ENCODE measurements at regions not wholly inside any gene's neighbourhood (a gene's known extent, or its start where the extent isn't known, plus 50 kb on each side); places are given as distances from the start of the nearest gene placed in this dataset.

DNA sequence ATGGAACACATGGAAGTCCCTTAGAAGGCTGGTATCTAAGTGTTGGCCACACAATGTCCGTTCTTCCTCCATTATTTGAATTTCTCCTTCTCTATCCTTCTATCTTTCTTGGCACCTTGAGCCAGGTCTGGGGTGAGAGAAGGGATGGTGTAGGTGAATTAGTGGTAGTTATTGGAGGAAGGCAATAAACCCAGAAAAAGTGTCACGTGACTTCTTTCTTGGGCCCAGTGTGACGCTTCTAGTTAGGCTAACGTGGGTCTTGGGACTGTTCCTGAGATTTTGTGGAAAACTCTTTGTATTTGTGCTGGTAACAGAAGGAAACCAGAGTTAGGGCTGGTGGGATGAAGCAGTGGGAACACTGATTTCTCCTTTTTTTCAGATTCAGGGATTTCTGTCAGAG lies 53.1 kb upstream of the ELF5 start:
- H3K9ac ChIP-seq (ENCODE audit: low read depth in 1 of 2, low read length in 2 of 2) = no peak overlapping the region
- no peaks in the 10 kb centered on the region for H3K36me3 ChIP-seq (ENCODE audit: control insufficient read depth in 4 of 4, insufficient read depth in 3 of 4, low read depth in 1 of 4, low read length in 3 of 4)
- H3K27me3 ChIP-seq (ENCODE audit: control insufficient read depth in 4 of 4, insufficient read depth in 4 of 4, low read length in 3 of 4) = no peaks in the 10 kb centered on the region
- H3K4me1 ChIP-seq (ENCODE audit: control insufficient read depth in 4 of 4, insufficient read depth in 4 of 4, low read length in 3 of 4) = peaks cover 0 to 8% (median 2%) of the 10 kb centered on the region in 4 donors
- DNase-seq (ENCODE audit: low spot score) = no peak
- H3K27ac ChIP-seq (ENCODE audit: low read depth in 1 of 2, low read length in 2 of 2) = no peak overlapping the region
- no peak overlapping the region for H3K4me3 ChIP-seq (ENCODE audit: low read depth in 1 of 3, low read length in 3 of 3)
- WGBS = 95% methylated on average over 4 of the region's 4 CpGs
- H3K9me3 ChIP-seq (ENCODE audit: control insufficient read depth in 4 of 4, low read length in 3 of 4) = no peaks in the 10 kb centered on the region
- TF ChIP-seq, protein P1, sequence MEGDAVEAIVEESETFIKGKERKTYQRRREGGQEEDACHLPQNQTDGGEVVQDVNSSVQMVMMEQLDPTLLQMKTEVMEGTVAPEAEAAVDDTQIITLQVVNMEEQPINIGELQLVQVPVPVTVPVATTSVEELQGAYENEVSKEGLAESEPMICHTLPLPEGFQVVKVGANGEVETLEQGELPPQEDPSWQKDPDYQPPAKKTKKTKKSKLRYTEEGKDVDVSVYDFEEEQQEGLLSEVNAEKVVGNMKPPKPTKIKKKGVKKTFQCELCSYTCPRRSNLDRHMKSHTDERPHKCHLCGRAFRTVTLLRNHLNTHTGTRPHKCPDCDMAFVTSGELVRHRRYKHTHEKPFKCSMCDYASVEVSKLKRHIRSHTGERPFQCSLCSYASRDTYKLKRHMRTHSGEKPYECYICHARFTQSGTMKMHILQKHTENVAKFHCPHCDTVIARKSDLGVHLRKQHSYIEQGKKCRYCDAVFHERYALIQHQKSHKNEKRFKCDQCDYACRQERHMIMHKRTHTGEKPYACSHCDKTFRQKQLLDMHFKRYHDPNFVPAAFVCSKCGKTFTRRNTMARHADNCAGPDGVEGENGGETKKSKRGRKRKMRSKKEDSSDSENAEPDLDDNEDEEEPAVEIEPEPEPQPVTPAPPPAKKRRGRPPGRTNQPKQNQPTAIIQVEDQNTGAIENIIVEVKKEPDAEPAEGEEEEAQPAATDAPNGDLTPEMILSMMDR (IDR thresholded peaks at IDR 0.05; ENCODE audit: low read depth, low read length, missing input control) = no peak
- no peak for TF ChIP-seq GABPA (IDR thresholded peaks at IDR 0.05 in 1 of 2, conservative IDR thresholded peaks at IDR 0.05 in 1 of 2)
- TF ChIP-seq RAD21 (IDR thresholded peaks at IDR 0.05) = no peak
- no peak for TF ChIP-seq HNF4A (conservative IDR thresholded peaks at IDR 0.05)
- no peak for TF ChIP-seq MAX (IDR thresholded peaks at IDR 0.05)
- TF ChIP-seq RXRA (IDR thresholded peaks at IDR 0.05) = no peak
- no peak for TF ChIP-seq SP1 (IDR thresholded peaks at IDR 0.05)
- TF ChIP-seq YY1 (IDR thresholded peaks at IDR 0.05) = no peak
- TF ChIP-seq, protein P2, sequence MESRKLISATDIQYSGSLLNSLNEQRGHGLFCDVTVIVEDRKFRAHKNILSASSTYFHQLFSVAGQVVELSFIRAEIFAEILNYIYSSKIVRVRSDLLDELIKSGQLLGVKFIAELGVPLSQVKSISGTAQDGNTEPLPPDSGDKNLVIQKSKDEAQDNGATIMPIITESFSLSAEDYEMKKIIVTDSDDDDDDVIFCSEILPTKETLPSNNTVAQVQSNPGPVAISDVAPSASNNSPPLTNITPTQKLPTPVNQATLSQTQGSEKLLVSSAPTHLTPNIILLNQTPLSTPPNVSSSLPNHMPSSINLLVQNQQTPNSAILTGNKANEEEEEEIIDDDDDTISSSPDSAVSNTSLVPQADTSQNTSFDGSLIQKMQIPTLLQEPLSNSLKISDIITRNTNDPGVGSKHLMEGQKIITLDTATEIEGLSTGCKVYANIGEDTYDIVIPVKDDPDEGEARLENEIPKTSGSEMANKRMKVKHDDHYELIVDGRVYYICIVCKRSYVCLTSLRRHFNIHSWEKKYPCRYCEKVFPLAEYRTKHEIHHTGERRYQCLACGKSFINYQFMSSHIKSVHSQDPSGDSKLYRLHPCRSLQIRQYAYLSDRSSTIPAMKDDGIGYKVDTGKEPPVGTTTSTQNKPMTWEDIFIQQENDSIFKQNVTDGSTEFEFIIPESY (IDR thresholded peaks at IDR 0.05) = no peak
- TF ChIP-seq EGR1 (IDR thresholded peaks at IDR 0.05; ENCODE audit: low read depth in 2 of 2) = no peak
- TF ChIP-seq TAF1 (conservative IDR thresholded peaks at IDR 0.05) = no peak
- no peak for TF ChIP-seq REST (IDR thresholded peaks at IDR 0.05)
- TF ChIP-seq HNF4G (IDR thresholded peaks at IDR 0.05) = no peak

- Histone ChIP-seq H3K4me1 (ENCODE audit: control insufficient read depth in 4 of 4, insufficient read depth in 4 of 4, low read length in 3 of 4) (peaks cover 0 to 8% (median 2%) of the 10 kb centered on the region in 4 donors), H3K27me3 (ENCODE audit: control insufficient read depth in 4 of 4, insufficient read depth in 4 of 4, low read length in 3 of 4) (no peaks in the 10 kb centered on the region), H3K36me3 (ENCODE audit: control insufficient read depth in 4 of 4, insufficient read depth in 3 of 4, low read depth in 1 of 4, low read length in 3 of 4) (no peaks in the 10 kb centered on the region), H3K9ac (ENCODE audit: low read depth in 1 of 2, low read length in 2 of 2) (no peak overlapping the region), H3K4me3 (ENCODE audit: low read depth in 1 of 3, low read length in 3 of 3) (no peak overlapping the region), H3K27ac (ENCODE audit: low read depth in 1 of 2, low read length in 2 of 2) (no peak overlapping the region), H3K9me3 (ENCODE audit: control insufficient read depth in 4 of 4, low read length in 3 of 4) (no peaks in the 10 kb centered on the region)
- WGBS = 69% methylated on average over 4 of the region's 4 CpGs
- no peak for DNase-seq (ENCODE audit: low spot score)
- TF ChIP-seq HNF4A (conservative IDR thresholded peaks at IDR 0.05) = no peak
- TF ChIP-seq, protein P1 (IDR thresholded peaks at IDR 0.05; ENCODE audit: low read depth, low read length, missing input control) = no peak
- TF ChIP-seq FOXA2 (IDR thresholded peaks at IDR 0.05) = no peak
- no peak for TF ChIP-seq EGR1 (IDR thresholded peaks at IDR 0.05; ENCODE audit: low read depth in 2 of 2)
- no peak for TF ChIP-seq ATF3 (IDR thresholded peaks at IDR 0.05)
- TF ChIP-seq, protein P2 (IDR thresholded peaks at IDR 0.05) = no peak
- TF ChIP-seq JUND (IDR thresholded peaks at IDR 0.05) = no peak
- TF ChIP-seq YY1 (IDR thresholded peaks at IDR 0.05) = no peak
- TF ChIP-seq RAD21 (IDR thresholded peaks at IDR 0.05) = no peak
- no peak for TF ChIP-seq MAX (IDR thresholded peaks at IDR 0.05)
- TF ChIP-seq TAF1 (conservative IDR thresholded peaks at IDR 0.05) = no peak
- no peak for TF ChIP-seq SP1 (IDR thresholded peaks at IDR 0.05)
Observed at GRCh38 chr11:34567733-34568132, 53.2 kb upstream of the EHF start.
